ENCODE measurements at regions not wholly inside any gene's neighbourhood (a gene's known extent, or its start where the extent isn't known, plus 50 kb on each side); places are given as distances from the start of the nearest gene placed in this dataset.

- H3K4me3 ChIP-seq (ENCODE audit: low read depth, low read length), result no peak overlapping the region
- peak; percentile 10 for DNase-seq (ENCODE audit: low read depth)
- no peak for TF ChIP-seq CTCF (IDR thresholded peaks at IDR 0.05; ENCODE audit: control insufficient read depth, extremely low read depth, insufficient read depth)
These were observed 80.7 kb upstream of the TNFSF4 start for GRCh38 chr1:173287785-173288184.

- no peak for DNase-seq (ENCODE audit: low read depth)
- no peak overlapping the region for H3K4me3 ChIP-seq (ENCODE audit: low read depth, low read length)
- no peak for TF ChIP-seq CTCF (IDR thresholded peaks at IDR 0.05; ENCODE audit: control insufficient read depth, extremely low read depth, insufficient read depth)
These were observed 86.6 kb upstream of the TNFSF4 start for GRCh38 chr1:173293756-173294155.

GRCh38 chr1:173294843-173295242 is 87.7 kb upstream of the TNFSF4 start:
- TF ChIP-seq CTCF (IDR thresholded peaks at IDR 0.05; ENCODE audit: control insufficient read depth, extremely low read depth, insufficient read depth), result no peak
- DNase-seq (ENCODE audit: low read depth), result no peak
- no peak overlapping the region for H3K4me3 ChIP-seq (ENCODE audit: low read depth, low read length)

GRCh38 chr1:173295391-173295790 is 88.3 kb upstream of the TNFSF4 start:
- DNase-seq (ENCODE audit: low read depth), result no peak
- no peak overlapping the region for H3K4me3 ChIP-seq (ENCODE audit: low read depth, low read length)
- TF ChIP-seq CTCF (IDR thresholded peaks at IDR 0.05; ENCODE audit: control insufficient read depth, extremely low read depth, insufficient read depth), result no peak

- H3K4me3 ChIP-seq (ENCODE audit: low read depth, low read length), result no peak overlapping the region
- TF ChIP-seq CTCF (IDR thresholded peaks at IDR 0.05; ENCODE audit: control insufficient read depth, extremely low read depth, insufficient read depth), result no peak
- DNase-seq (ENCODE audit: low read depth), result no peak
These were observed 88.9 kb upstream of the TNFSF4 start for GRCh38 chr1:173295995-173296394.

GRCh38 chr1:173297798-173298391 is 90.8 kb upstream of the TNFSF4 start:
- TF ChIP-seq CTCF (IDR thresholded peaks at IDR 0.05; ENCODE audit: control insufficient read depth, extremely low read depth, insufficient read depth), result no peak
- no peak for DNase-seq (ENCODE audit: low read depth)
- no peak overlapping the region for H3K4me3 ChIP-seq (ENCODE audit: low read depth, low read length)

Data from LNCaP clone FGC (cell line).